ENCODE measurements at regions not wholly inside any gene's neighbourhood (a gene's known extent, or its start where the extent isn't known, plus 50 kb on each side); places are given as distances from the start of the nearest gene placed in this dataset.
"Not testable (repeated sequence)": the region's sequence is repeated elsewhere in the genome, so short reads cannot be mapped to it uniquely, and the experiment has no call there.

DNA sequence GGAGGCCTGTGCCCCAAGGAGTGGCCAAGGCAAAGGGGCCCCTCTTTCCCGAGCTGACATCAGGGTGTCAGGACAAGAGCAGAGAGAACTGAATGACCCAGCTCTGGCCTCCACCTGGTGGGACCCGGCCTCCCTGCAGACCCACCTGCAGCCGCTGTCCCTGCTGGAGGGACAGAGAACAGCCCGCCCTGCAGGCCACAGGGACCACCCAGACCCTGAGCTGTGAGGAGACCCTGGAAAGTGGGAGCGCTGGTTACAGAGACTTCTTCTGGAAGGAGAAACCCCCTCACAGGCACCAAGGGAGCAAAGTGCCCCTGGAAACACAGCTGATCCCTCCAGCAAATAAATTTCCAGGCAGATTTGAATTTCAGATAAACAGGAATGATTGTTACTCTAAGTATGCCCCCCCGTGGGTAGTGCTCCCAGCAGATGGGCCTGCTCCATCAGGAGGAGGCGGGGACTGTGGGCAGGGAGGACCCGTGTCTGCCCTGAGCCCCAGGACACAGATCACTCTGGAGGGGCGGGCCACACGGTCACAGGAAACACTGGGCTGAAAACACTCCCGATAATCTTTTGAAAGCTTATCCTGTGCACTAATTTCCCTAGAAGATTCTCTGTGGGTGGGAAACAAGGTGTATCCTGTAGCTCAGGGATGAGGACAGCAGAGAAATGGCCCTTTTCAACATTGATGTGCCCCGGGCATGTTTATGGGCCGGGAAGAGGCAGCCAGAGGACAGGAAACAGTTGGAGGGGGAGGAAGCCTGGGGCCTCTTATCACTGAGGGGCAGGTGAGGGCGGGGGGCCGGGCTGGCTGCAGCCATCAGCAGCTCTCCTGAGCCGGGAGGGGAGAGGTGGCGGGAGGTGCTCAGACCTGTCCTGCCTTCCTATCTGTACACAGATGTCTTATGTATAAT, 276.0 kb downstream of the ADGRD1 start:
- no peak for DNase-seq (ENCODE audit: low read depth in 2 of 2)

- DNase-seq (ENCODE audit: low read depth in 2 of 2): no peak
These were observed 276.8 kb downstream of the ADGRD1 start for GRCh38 chr12:131230340-131231031.

- no peak for DNase-seq (ENCODE audit: low read depth in 2 of 2)
These were observed 277.6 kb downstream of the ADGRD1 start for GRCh38 chr12:131231032-131231980.

GRCh38 chr12:131232036-131232435, 278.3 kb downstream of the ADGRD1 start:
- DNase-seq (ENCODE audit: low read depth in 2 of 2): no peak

GRCh38 chr12:131232872-131233271, 279.2 kb downstream of the ADGRD1 start:
- DNase-seq (ENCODE audit: low read depth in 2 of 2): not testable (repeated sequence)

DNA sequence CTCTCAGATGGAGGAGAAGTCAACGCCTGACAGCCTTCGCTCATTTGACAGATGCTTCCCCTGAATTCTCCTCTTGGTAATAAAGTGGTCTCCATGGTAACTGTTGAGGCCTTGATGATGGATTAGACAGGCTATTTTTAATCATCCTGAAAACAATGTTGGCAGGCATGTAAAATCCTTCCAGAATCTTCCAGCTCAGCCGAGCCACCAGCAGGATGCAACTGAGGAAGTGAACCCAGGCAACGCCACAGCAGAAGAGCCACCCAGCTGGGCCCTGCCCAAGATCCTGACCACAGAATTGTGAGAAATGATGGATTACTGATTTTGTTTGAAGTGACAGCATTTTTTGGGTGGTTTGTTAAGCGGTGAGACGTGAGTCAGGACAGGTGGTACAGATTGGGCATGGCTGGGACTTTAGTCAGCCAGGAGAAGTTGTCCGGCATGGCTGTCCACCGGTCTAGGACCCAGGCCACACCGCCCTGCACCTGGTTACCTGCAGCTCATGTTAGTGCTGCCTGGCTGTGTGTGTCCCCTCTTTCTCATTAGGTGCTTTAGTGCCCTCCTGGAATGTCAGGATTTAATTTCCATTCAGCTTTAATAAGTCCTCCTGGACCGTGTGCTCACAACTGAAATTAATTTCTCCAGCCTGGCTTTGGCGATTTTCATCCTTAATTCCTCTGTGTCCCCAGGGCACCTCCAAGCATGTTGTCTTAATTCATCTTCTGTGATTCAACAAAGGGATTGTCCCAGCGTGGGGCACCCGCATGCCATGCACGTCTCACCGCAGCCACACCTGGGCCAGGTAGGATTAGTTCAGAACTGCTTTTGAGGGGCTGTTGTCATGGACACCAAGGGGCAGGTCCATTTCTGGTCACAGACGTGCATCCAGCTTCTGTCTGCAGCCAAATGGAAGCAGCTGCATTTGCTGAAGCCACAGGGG, 280.4 kb downstream of the ADGRD1 start:
- not testable (repeated sequence) for DNase-seq (ENCODE audit: low read depth in 2 of 2)

- DNase-seq (ENCODE audit: low read depth in 2 of 2): not testable (repeated sequence)
These were observed 281.1 kb downstream of the ADGRD1 start for GRCh38 chr12:131234841-131235271.

DNA sequence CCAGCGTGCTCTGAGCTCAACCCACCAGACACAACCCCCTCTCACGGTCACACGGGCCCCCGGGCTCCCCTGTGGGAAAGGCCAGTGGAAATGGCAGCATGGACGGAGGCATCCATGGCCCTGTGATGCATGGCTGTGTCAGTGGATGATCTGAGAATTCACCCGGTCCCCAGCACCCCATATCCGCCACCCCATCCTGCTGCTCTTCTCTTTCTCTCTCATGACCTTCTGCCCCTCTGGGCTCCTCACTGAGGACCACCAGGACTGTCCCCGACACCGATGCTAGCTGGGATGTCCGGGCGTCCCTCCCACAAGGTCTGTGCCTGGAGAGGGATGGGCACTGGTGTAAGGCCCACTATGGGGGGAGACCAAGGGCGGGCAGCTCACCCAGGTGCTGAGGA, 282.2 kb downstream of the ADGRD1 start:
- DNase-seq (ENCODE audit: low read depth in 2 of 2): no peak

GRCh38 chr12:131239384-131240094, 285.8 kb downstream of the ADGRD1 start:
- DNase-seq (ENCODE audit: low read depth in 2 of 2): no peak

GRCh38 chr12:131241517-131241916, 287.8 kb downstream of the ADGRD1 start:
- no peak for DNase-seq (ENCODE audit: low read depth in 2 of 2)

DNA sequence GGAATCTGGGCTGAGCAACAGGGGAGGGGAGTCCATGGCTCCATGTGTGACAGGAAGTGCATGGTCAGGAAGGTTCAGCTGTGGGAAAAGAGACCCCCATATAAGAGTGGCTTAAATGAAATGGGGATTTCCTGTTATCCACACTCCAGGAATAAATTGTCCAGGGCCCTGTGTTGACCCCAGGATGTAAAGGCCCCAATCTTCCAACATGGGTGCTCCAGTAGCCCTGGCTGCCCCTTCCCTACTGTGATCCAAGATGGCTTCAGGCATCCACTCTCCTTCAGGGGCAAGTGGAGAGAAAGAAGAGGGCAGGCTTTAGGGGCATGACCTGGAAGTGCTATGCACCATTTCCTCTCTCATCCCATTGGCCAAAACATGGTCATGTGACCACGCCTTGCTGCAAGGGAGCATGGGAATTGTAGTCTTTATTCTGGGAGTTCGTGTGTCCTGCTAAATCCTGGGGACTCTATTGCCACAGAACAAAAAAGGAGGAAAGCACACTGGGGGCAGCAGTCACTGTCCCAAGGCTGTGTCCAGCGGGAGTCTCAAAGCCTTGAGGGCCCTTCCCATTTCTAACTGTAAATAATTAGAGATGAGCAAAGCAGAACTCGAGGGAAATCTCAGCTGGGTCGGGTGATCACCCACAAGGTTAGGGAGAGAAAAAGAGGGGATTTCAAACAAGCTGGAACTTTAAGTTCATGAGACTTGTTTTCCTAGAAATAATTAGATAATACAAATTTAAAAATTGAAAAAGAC, 289.2 kb downstream of the ADGRD1 start:
- no peak for DNase-seq (ENCODE audit: low read depth in 2 of 2)

GRCh38 chr12:131244157-131244688, 290.5 kb downstream of the ADGRD1 start:
- not testable (repeated sequence) for DNase-seq (ENCODE audit: low read depth in 2 of 2)

DNA sequence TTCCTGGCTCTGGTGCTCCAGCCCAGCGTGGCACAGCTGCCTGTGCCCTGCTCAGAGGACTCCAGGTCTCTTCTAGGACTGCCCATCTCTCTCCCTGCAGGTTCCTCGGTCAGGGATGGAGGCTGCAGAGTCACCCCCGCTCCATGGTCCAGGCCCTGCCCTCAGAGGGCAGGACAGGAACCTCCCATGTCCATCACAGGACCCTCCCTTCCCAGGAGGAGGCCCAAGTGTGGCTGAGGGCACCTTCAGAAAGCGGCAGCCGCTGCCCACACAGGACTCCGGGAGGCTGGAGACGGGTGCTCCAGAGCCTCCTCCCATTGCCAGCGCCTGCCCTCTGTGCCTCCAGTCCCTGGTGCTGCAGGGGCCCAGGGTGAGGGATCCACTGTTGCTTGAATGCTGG, 291.5 kb downstream of the ADGRD1 start:
- not testable (repeated sequence) for DNase-seq (ENCODE audit: low read depth in 2 of 2)

GRCh38 chr12:131245564-131246355, 292.1 kb downstream of the ADGRD1 start:
- no peak for DNase-seq (ENCODE audit: low read depth in 2 of 2)

GRCh38 chr12:131247026-131247725, 293.5 kb downstream of the ADGRD1 start:
- DNase-seq (ENCODE audit: low read depth in 2 of 2): not testable (repeated sequence)

DNA sequence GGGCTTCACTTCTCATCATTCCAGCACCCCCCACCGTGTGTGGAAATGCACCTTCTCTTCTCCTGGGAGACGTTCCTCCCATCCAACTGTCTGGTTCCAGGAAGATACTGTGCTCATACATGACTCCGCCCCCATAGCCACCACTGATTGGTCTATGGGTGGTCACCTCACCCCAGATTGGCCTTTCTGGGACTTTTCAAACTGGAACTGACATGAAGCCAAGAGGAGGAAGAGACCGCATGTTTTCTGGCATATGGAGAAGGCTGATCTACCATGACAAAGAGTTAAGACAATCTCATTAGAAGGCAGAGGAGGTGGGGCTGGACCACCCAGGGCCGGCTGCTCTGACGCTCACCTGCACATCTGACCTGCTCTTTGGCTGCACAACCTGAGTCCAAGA, 294.2 kb downstream of the ADGRD1 start:
- DNase-seq (ENCODE audit: low read depth in 2 of 2): not testable (repeated sequence)

- no peak for DNase-seq (ENCODE audit: low read depth in 2 of 2)
These were observed 295.7 kb downstream of the ADGRD1 start for GRCh38 chr12:131249246-131250027.
